Keratinocyte (primary cell): ENCODE measurements at regions not wholly inside any gene's neighbourhood (a gene's known extent, or its start where the extent isn't known, plus 50 kb on each side); places are given as distances from the start of the nearest gene placed in this dataset.

ENCODE experiments used
- DNase-seq: peaks from one replicate; pipeline ENCODE4 v3.0.0-alpha.2; 2011; ENCODE audit warnings: low read depth, missing footprints, low spot score
- FAIRE-seq: peaks from 2 replicates; lab custom pipeline; 2011; peaks lifted over from hg19 to GRCh38; lab: Jason Lieb, UNC
- H2AFZ ChIP-seq: 2 replicates; pipeline ENCODE4 v1.6.0; 2012; ENCODE audit warnings: low read length, control low read depth, inconsistent platforms; ENCODE audit not compliant: control insufficient read depth
- H3K27ac ChIP-seq: 2 replicates; pipeline ENCODE4 v1.5.1; 2011; ENCODE audit warnings: low read length; ENCODE audit not compliant: control insufficient read depth, insufficient read depth
- H3K27me3 ChIP-seq: 3 replicates; pipeline ENCODE4 v1.6.0; 2011; ENCODE audit warnings: low read length; ENCODE audit not compliant: control insufficient read depth, insufficient read depth; ENCODE audit errors: extremely low read depth
- H3K36me3 ChIP-seq, 2 experiments: 2 replicates in 1 of 2; 3 replicates in 1 of 2; pipeline ENCODE4 v1.5.1; 2011; ENCODE audit warnings: low read length in 2 of 2, mild to moderate bottlenecking in 1 of 2; ENCODE audit not compliant: control insufficient read depth in 2 of 2, insufficient read depth in 2 of 2; ENCODE audit errors: extremely low read depth in 1 of 2
- H3K4me1 ChIP-seq: 3 replicates; pipeline ENCODE4 v1.5.1; 2011; ENCODE audit warnings: low read length; ENCODE audit not compliant: control insufficient read depth, insufficient read depth; ENCODE audit errors: extremely low read depth
- H3K4me2 ChIP-seq: 3 replicates; pipeline ENCODE4 v1.6.0; 2011; ENCODE audit warnings: low read depth, low read length; ENCODE audit not compliant: control insufficient read depth, insufficient read depth; ENCODE audit errors: extremely low read depth
- H3K4me3 ChIP-seq, 3 experiments: fragments of 200-600 bp in 1 of 3; sonication (generic) in 1 of 3; 2 replicates in 2 of 3; 3 replicates in 1 of 3; pipeline ENCODE4 v1.5.1; 2011 to 2016; ENCODE audit warnings: low read length in 3 of 3, mild to moderate bottlenecking in 3 of 3, control low read depth in 2 of 3, inconsistent platforms in 1 of 3, low read depth in 1 of 3, mixed read lengths in 1 of 3, mixed run types in 1 of 3, moderate library complexity in 1 of 3; ENCODE audit not compliant: control insufficient read depth in 2 of 3, insufficient read depth in 2 of 3; ENCODE audit errors: extremely low read depth in 1 of 3
- H3K79me2 ChIP-seq: 2 replicates; pipeline ENCODE4 v1.6.0; 2012; ENCODE audit warnings: low read length; ENCODE audit not compliant: control insufficient read depth, insufficient read depth
- H3K9ac ChIP-seq: 3 replicates; pipeline ENCODE4 v1.6.0; 2011; ENCODE audit warnings: low read length; ENCODE audit not compliant: control insufficient read depth, insufficient read depth; ENCODE audit errors: extremely low read depth
- H3K9me1 ChIP-seq: 3 replicates; pipeline ENCODE4 v1.6.0; 2011; ENCODE audit warnings: low read length; ENCODE audit not compliant: control insufficient read depth, insufficient read depth; ENCODE audit errors: extremely low read depth
- H3K9me3 ChIP-seq: 2 replicates; pipeline ENCODE4 v1.5.1; 2012; ENCODE audit warnings: low read depth, low read length; ENCODE audit not compliant: control insufficient read depth
- H4K20me1 ChIP-seq: 3 replicates; pipeline ENCODE4 v1.6.0; 2011; ENCODE audit warnings: low read length; ENCODE audit not compliant: control insufficient read depth, insufficient read depth; ENCODE audit errors: extremely low read depth
- CTCF ChIP-seq, 3 experiments: IDR thresholded peaks in 1 of 3; conservative IDR thresholded peaks in 1 of 3; optimal IDR thresholded peaks in 1 of 3; 2 replicates in 2 of 3; 3 replicates in 1 of 3; pipeline versions ENCODE3 to v1.5.1; 2011; ENCODE audit warnings: low read length in 3 of 3, mild to moderate bottlenecking in 3 of 3, moderate library complexity in 2 of 3, control low read depth in 1 of 3, inconsistent platforms in 1 of 3; ENCODE audit not compliant: insufficient read depth in 2 of 3; ENCODE audit errors: extremely low read depth in 1 of 3
- EZH2 ChIP-seq: IDR thresholded peaks from one replicate; pipeline ENCODE4 v1.6.1; 2012; ENCODE audit warnings: inconsistent platforms, mild to moderate bottlenecking, low read length, moderate library complexity
- dilution Hi-C: fragments of 300-500 bp; cut with MboI; formaldehyde crosslinking; loops from one replicate; pipeline ENCODE4 v1.7.0; 2020; ENCODE audit warnings: low sequenced_read_pairs; ENCODE audit not compliant: extremely low pct_ligation_motif_present

GRCh38 chr9:78572266-78572665 is 275.3 kb downstream of the PSAT1 start:
- Histone ChIP-seq H3K4me1 (no peaks in the 10 kb centered on the region), H3K4me2 (no peak overlapping the region), H4K20me1 (no peaks in the 10 kb centered on the region), H3K4me3 (no peak overlapping the region), H3K27ac (no peak overlapping the region), H3K9ac (no peak overlapping the region), H3K9me3 (no peaks in the 10 kb centered on the region), H2AFZ (no peak overlapping the region), H3K36me3 (no peaks in the 10 kb centered on the region), H3K9me1 (no peaks in the 10 kb centered on the region), H3K79me2 (no peaks in the 10 kb centered on the region), H3K27me3 (no peaks in the 10 kb centered on the region)
- DNase-seq: no peak
- no peak for FAIRE-seq
- dilution Hi-C loops: no loop called here
- TF ChIP-seq EZH2 (no peak), CTCF (optimal IDR thresholded peaks at IDR 0.05 in 1 of 3, IDR thresholded peaks at IDR 0.05 in 1 of 3, conservative IDR thresholded peaks at IDR 0.05 in 1 of 3; ENCODE audit: extremely low read depth in 1 of 3, insufficient read depth in 2 of 3, low read length in 3 of 3) (no peak)

GRCh38 chr9:78573205-78573604 is 276.3 kb downstream of the PSAT1 start:
- Histone ChIP-seq H3K27me3 (no peaks in the 10 kb centered on the region), H2AFZ (no peak overlapping the region), H3K27ac (no peak overlapping the region), H3K9ac (no peak overlapping the region), H3K79me2 (no peaks in the 10 kb centered on the region), H3K9me1 (no peaks in the 10 kb centered on the region), H4K20me1 (no peaks in the 10 kb centered on the region), H3K36me3 (no peaks in the 10 kb centered on the region), H3K4me2 (no peak overlapping the region), H3K9me3 (no peaks in the 10 kb centered on the region), H3K4me1 (no peaks in the 10 kb centered on the region), H3K4me3 (no peak overlapping the region)
- TF ChIP-seq CTCF (optimal IDR thresholded peaks at IDR 0.05 in 1 of 3, IDR thresholded peaks at IDR 0.05 in 1 of 3, conservative IDR thresholded peaks at IDR 0.05 in 1 of 3; ENCODE audit: extremely low read depth in 1 of 3, insufficient read depth in 2 of 3, low read length in 3 of 3) (no peak), EZH2 (no peak)
- DNase-seq: no peak
- dilution Hi-C loops: no loop called here
- no peak for FAIRE-seq
